ENCODE measurements at regions not wholly inside any gene's neighbourhood (a gene's known extent, or its start where the extent isn't known, plus 50 kb on each side); places are given as distances from the start of the nearest gene placed in this dataset.

DNA sequence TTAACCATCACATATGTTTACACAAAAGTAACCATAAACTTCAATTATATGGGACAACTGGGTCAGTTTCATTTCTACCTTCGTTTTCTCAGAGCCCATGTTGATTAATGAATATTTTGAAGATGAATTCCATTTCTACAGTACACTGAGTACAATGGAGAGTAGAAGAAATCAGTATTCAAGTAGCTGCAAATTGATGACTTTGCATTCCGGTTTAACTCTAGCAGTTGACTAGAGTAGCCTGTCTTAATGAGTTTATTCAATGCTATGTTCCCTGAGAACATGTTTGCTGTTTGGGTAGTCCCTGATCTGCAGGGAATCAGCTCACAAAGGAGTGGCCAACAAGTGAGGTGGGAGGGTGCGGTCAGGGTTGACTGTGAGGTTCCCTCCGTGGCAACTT is 168.3 kb downstream of the TRIML1 start:
- TF ChIP-seq, protein P1, sequence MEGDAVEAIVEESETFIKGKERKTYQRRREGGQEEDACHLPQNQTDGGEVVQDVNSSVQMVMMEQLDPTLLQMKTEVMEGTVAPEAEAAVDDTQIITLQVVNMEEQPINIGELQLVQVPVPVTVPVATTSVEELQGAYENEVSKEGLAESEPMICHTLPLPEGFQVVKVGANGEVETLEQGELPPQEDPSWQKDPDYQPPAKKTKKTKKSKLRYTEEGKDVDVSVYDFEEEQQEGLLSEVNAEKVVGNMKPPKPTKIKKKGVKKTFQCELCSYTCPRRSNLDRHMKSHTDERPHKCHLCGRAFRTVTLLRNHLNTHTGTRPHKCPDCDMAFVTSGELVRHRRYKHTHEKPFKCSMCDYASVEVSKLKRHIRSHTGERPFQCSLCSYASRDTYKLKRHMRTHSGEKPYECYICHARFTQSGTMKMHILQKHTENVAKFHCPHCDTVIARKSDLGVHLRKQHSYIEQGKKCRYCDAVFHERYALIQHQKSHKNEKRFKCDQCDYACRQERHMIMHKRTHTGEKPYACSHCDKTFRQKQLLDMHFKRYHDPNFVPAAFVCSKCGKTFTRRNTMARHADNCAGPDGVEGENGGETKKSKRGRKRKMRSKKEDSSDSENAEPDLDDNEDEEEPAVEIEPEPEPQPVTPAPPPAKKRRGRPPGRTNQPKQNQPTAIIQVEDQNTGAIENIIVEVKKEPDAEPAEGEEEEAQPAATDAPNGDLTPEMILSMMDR (IDR thresholded peaks at IDR 0.05; ENCODE audit: unreplicated experiment): no peak
- Mint-ChIP-seq H3K36me3 (ENCODE audit: insufficient read depth) (no peaks in the 10 kb centered on the region), H3K27ac (no peak overlapping the region), H3K4me3 (ENCODE audit: low read depth) (no peak overlapping the region), H3K27me3 (no peaks in the 10 kb centered on the region), H3K4me1 (ENCODE audit: low read depth) (no peaks in the 10 kb centered on the region), H3K9me3 (ENCODE audit: low read depth) (peaks cover 3% of the 10 kb centered on the region)
- DNase-seq (ENCODE audit: low spot score, unreplicated experiment): no peak

GRCh38 chr4:188308142-188308541 is 168.9 kb downstream of the TRIML1 start:
- DNase-seq (ENCODE audit: low spot score, unreplicated experiment): no peak

GRCh38 chr4:188316391-188316790 is 177.2 kb downstream of the TRIML1 start:
- Mint-ChIP-seq H3K4me1 (ENCODE audit: low read depth) (no peaks in the 10 kb centered on the region), H3K27me3 (no peaks in the 10 kb centered on the region), H3K4me3 (ENCODE audit: low read depth) (no peak overlapping the region), H3K9me3 (ENCODE audit: low read depth) (peaks cover 8% of the 10 kb centered on the region), H3K36me3 (ENCODE audit: insufficient read depth) (no peaks in the 10 kb centered on the region), H3K27ac (no peak overlapping the region)
- TF ChIP-seq, protein P1 (IDR thresholded peaks at IDR 0.05; ENCODE audit: unreplicated experiment): no peak
- DNase-seq (ENCODE audit: low spot score, unreplicated experiment): no peak

More at GRCh38 chr4:188308142-188308541, 168.9 kb downstream of the TRIML1 start:
- Mint-ChIP-seq H3K36me3 (ENCODE audit: insufficient read depth) (no peaks in the 10 kb centered on the region), H3K9me3 (ENCODE audit: low read depth) (peaks cover 3% of the 10 kb centered on the region), H3K4me1 (ENCODE audit: low read depth) (no peaks in the 10 kb centered on the region), H3K4me3 (ENCODE audit: low read depth) (no peak overlapping the region), H3K27me3 (no peaks in the 10 kb centered on the region), H3K27ac (no peak overlapping the region)
- TF ChIP-seq, protein P1 (IDR thresholded peaks at IDR 0.05; ENCODE audit: unreplicated experiment): no peak

DNA sequence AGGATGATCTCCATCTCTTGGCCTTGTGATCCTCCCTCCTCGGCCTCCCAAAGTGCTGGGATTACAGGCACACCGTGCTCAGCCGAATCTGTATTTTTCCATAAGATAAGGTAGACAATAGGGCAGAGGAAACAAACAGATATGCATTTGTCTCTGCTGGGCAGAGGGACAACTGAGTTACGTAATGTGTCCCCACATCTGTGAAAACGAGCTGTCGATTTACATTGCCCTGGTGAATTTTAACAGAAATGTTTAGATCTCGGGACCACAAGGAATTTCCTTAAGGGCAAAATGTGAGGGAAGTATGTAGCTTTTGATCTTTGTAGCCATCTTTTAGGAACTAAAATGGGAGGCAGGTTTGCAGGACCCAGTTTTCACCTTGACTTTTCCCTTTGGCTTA is 189.7 kb downstream of the TRIML1 start:
- TF ChIP-seq, protein P1 (IDR thresholded peaks at IDR 0.05; ENCODE audit: unreplicated experiment): no peak
- Mint-ChIP-seq H3K27ac (peak overlapping the region; percentile 37), H3K4me1 (ENCODE audit: low read depth) (peaks cover 11% of the 10 kb centered on the region), H3K27me3 (no peaks in the 10 kb centered on the region), H3K4me3 (ENCODE audit: low read depth) (no peak overlapping the region), H3K36me3 (ENCODE audit: insufficient read depth) (no peaks in the 10 kb centered on the region), H3K9me3 (ENCODE audit: low read depth) (peaks cover 2% of the 10 kb centered on the region)
- DNase-seq (ENCODE audit: low spot score, unreplicated experiment): no peak

DNA sequence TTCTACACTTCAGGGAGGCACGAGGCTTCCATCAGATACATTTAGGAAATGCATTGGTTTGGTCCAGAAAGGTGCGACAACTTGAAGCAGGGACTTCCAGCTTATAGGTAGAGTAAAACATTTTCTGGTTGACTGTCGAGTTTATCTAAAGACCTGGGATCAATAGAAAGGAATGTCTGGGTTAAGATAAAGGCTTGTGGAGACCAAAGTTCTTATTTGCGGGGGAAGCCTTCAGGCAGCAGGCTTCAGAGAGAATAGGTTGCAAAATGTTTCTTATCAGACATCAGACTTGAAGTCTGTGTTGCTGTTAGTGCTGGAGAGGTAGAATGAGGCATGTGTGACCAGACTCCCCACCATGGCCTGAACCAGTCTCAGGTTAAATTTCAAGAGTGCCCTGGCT is 190.3 kb downstream of the TRIML1 start:
- H3K36me3 Mint-ChIP-seq (ENCODE audit: insufficient read depth): no peaks in the 10 kb centered on the region
- H3K4me3 Mint-ChIP-seq (ENCODE audit: low read depth): no peak overlapping the region
- H3K27ac Mint-ChIP-seq: no peak overlapping the region
- TF ChIP-seq, protein P1 (IDR thresholded peaks at IDR 0.05; ENCODE audit: unreplicated experiment): no peak
- peaks cover 2% of the 10 kb centered on the region for H3K9me3 Mint-ChIP-seq (ENCODE audit: low read depth)
- peaks cover 11% of the 10 kb centered on the region for H3K4me1 Mint-ChIP-seq (ENCODE audit: low read depth)
- no peaks in the 10 kb centered on the region for H3K27me3 Mint-ChIP-seq
- no peak for DNase-seq (ENCODE audit: low spot score, unreplicated experiment)
